ENCODE measurements at regions not wholly inside any gene's neighbourhood (a gene's known extent, or its start where the extent isn't known, plus 50 kb on each side); places are given as distances from the start of the nearest gene placed in this dataset.
"Not testable (repeated sequence)": the region's sequence is repeated elsewhere in the genome, so short reads cannot be mapped to it uniquely, and the experiment has no call there.

DNA sequence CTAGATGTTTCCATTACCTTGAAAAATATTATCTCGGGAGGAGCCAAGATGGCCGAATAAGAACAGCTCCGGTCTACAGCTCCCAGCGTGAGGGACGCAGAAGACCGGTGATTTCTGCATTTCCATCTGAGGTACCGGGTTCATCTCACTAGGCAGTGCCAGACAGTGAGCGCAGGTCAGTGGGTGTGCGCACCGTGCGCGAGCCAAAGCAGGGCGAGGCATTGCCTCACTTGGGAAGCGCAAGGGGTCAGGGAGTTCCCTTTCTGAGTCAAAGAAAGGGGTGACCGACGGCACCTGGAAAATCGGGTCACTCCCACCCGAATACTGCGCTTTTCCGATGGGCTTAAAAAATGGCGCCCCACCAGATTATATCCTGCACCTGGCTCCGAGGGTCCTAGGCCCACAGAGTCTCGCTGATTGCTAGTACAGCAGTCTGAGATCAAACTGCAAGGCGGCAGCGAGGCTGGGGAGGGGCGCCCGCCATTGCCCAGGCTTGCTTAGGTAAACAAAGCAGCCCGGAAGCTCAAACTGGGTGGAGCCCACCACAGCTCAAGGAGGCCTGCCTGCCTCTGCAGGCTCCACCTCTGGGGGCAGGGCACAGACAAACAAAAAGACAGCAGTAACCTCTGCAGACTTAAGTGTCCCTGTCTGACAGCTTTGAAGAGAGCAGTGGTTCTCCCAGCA, 367.8 kb downstream of the NR2F1-AS1 start:
- DNase-seq = not testable (repeated sequence)

DNA sequence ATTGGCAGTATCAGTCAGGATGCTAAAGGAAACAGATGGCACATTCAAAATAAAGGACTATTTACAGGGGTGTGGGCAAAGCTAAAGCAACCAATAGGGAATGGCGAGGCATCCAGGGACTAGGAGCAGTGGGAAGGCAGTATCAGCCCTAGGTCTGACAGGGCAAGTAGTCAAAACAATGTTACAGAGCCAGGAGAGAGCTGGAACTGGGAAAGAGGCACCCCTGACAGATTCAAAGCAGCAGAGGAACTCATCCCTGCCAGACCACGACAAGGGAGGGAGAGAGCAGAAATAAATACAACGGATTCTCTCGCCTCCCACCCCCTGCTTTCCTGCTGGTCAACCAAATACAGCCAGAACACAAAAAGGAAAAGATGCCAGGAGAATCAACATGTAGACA, 371.5 kb downstream of the NR2F1-AS1 start:
- no peak for DNase-seq

DNA sequence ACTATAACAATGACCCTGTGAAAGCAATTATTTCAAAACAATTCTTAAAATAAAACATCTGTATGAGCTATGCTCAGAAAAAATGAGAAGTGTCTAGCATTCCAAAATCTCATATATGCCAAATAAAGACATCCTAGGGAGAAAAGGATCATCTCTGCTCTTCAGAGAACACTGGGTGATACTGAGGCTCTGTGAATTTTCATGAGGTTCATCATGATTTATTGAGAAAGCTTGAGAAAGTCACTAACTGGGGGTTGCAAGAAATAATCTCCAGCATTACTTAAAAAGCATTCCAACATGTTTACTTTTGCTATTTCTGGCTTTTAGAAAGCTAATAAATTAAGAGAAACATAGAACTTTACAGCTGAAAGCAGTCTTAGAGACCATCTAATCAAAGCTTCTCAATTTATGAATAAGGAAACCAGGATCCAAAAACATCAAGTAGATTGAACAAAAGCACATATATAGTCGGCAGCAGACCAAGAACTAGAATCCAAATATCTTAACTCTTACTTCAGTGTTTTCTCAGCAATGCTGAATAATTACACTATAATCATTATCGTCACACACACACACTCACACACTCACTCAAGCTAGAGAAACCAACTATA, 372.8 kb downstream of the NR2F1-AS1 start:
- no peak for DNase-seq

DNA sequence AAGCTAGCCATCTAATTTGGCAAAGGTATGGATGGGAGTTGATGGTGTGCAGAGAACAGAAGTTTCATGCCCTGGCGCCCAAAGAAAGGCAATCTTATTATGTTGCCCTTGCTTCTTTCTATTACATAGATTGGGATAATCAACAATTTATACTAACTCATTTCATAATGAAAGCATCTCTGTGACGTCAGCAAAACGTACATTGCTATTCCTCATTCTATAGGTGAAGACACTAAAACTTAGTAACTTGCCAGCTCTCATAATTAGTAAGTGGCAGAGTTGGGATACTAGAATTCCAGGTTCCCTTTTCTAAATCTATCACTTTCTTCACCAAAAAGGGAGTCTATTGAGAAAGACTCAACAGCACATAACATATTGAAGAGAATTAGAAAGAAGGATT, 374.8 kb downstream of the NR2F1-AS1 start:
- no peak for DNase-seq

GRCh38 chr5:93201061-93201460, 380.0 kb downstream of the NR2F1-AS1 start:
- DNase-seq = no peak

DNA sequence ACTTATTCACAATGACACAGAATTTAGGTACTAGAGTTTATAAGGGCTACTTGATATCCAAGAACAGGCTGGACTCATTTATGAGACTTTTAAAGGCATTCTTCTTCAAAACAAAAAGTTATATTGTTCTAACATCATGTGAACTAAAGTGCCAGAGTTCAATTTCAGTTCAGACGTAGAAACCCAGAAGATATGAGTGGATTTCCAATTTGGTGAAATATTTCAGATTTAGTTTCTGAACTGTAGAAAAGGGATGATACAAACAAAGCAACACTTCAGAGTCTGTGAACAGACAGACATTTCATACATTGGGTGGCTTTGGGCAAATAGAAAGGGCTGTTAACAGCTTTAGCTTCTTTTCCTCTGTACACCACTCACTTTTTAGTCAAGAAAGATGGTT, 384.0 kb downstream of the NR2F1-AS1 start:
- DNase-seq = no peak

GRCh38 chr5:93193431-93194347, 387.3 kb downstream of the NR2F1-AS1 start:
- no peak for DNase-seq

- no peak for DNase-seq
Measured at GRCh38 chr5:93192683-93193082, 388.3 kb downstream of the NR2F1-AS1 start.

DNA sequence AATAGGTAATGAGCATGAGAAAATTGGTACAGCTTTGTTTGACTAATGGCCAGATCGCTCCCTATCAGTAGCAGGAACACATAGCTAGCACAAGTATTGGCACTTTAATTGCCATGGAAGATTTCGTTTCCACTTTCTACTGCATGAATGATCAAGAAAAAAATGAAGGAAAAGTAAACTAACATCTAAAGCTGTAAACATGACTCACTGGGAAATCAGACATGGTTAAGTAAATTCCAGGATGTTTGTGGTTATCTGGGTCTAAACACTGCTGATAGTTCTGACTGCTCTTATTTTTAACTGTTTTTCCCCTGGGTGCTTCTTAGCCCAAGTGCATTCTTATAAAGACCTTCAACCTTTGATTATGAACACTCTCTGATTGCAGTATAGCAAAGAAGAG, 388.9 kb downstream of the NR2F1-AS1 start:
- DNase-seq = no peak

- DNase-seq = no peak
Measured at GRCh38 chr5:93191035-93191817, 389.8 kb downstream of the NR2F1-AS1 start.

DNA sequence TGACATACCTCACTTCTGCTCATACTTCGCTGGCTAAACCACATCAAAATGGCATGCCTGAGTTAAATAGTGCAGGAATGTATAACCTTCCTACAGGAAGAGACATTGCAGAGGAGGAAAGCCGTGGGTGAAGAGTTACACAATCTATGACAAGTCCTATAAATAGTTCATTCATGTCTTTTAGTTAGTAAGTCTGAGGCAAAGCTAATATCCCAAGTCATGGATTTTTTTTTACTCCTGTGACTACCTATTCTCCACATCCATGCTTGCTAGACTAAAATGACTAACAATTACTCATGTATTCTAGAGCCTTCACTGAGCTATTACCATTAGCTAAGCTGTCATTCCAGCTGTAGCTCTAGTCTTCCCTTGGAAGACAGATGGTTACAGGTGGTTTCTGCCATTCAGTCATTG, 391.3 kb downstream of the NR2F1-AS1 start:
- DNase-seq = no peak

GRCh38 chr5:93188876-93189485, 392.0 kb downstream of the NR2F1-AS1 start:
- no peak for DNase-seq

GRCh38 chr5:93186076-93186682, 394.8 kb downstream of the NR2F1-AS1 start:
- DNase-seq = no peak

GRCh38 chr5:93184041-93184440, 397.0 kb downstream of the NR2F1-AS1 start:
- no peak for DNase-seq

- DNase-seq = no peak
Measured at GRCh38 chr5:93179466-93179865, 401.6 kb downstream of the NR2F1-AS1 start.

- no peak for DNase-seq
Measured at GRCh38 chr5:93174930-93175329, 406.1 kb downstream of the NR2F1-AS1 start.

GRCh38 chr5:93165559-93165958, 415.5 kb downstream of the NR2F1-AS1 start:
- no peak for DNase-seq

DNA sequence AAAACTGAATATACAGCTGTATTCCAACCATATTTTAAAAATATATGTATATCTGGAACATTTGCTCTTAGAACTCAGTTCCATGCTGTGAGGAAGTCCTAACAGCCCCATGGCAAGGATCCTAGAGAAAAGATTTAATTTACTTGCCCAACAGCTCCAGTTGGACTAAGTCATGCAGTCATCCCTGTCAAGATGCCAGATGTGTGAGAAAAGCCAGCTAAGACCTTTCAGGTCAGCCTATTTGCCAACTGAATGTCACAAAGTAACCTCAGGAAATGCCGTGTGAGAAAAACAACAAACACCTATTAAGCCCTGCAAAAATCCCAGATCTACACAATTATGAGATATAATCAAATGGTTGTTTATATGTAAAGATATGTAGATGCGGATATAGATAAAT, 416.3 kb downstream of the NR2F1-AS1 start:
- no peak for DNase-seq

DNA sequence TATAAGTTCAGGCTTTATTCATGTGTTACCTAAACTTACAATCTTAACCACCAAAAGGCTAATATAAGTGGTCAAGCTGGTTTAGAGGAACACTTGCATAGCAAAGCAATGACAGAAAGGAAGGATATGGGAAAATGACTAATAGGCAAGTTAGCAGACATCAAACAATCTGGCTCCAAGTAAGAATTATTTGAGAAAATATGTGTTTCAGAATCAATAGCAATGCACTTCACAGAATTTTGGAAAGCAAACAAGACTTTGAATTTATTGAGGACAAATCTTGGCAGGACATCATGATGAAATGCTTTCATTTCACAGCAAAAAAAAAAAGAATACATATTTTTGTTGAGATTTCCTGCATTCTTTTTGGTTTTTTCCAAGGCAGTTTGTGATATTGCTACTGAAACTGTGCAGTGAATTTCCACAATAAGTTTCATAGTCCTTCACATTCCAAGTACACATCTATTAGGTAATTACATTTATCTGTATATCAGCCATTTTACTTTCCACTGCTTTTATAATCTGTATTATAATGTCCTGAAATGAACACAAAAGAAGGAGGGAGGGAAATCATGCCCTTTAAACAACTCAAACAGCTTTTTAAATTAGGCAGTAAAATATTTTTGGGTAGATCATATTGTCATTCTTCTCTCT, 417.9 kb downstream of the NR2F1-AS1 start:
- no peak for DNase-seq

- DNase-seq = no peak
Measured at GRCh38 chr5:93161661-93162654, 419.1 kb downstream of the NR2F1-AS1 start.
